HUES48 (cell line): ENCODE measurements at regions not wholly inside any gene's neighbourhood (a gene's known extent, or its start where the extent isn't known, plus 50 kb on each side); places are given as distances from the start of the nearest gene placed in this dataset.

Experiments used
- H3K27ac ChIP-seq: one replicate; pipeline ENCODE4 v1.7.0; 2013; ENCODE audit warnings: low read depth, low read length, inconsistent platforms
- H3K27me3 ChIP-seq: 2 replicates; pipeline ENCODE4 v1.6.1; 2013; ENCODE audit warnings: mild to moderate bottlenecking, low read length; ENCODE audit not compliant: control insufficient read depth, insufficient read depth
- H3K36me3 ChIP-seq: 2 replicates; pipeline ENCODE4 v1.6.1; 2013; ENCODE audit warnings: low read length; ENCODE audit not compliant: control insufficient read depth, insufficient read depth
- H3K4me1 ChIP-seq: 2 replicates; pipeline ENCODE4 v1.6.1; 2013; ENCODE audit warnings: mild to moderate bottlenecking, low read length; ENCODE audit not compliant: control insufficient read depth, insufficient read depth
- H3K4me3 ChIP-seq: 2 replicates; pipeline ENCODE4 v1.5.1; 2013; ENCODE audit warnings: mild to moderate bottlenecking, low read depth, low read length
- H3K9ac ChIP-seq: 2 replicates; pipeline ENCODE4 v1.6.1; 2013; ENCODE audit warnings: mild to moderate bottlenecking, low read depth, low read length, moderate library complexity
- H3K9me3 ChIP-seq: 2 replicates; pipeline ENCODE4 v1.6.1; 2013; ENCODE audit warnings: low read length; ENCODE audit not compliant: control insufficient read depth, insufficient read depth

DNA sequence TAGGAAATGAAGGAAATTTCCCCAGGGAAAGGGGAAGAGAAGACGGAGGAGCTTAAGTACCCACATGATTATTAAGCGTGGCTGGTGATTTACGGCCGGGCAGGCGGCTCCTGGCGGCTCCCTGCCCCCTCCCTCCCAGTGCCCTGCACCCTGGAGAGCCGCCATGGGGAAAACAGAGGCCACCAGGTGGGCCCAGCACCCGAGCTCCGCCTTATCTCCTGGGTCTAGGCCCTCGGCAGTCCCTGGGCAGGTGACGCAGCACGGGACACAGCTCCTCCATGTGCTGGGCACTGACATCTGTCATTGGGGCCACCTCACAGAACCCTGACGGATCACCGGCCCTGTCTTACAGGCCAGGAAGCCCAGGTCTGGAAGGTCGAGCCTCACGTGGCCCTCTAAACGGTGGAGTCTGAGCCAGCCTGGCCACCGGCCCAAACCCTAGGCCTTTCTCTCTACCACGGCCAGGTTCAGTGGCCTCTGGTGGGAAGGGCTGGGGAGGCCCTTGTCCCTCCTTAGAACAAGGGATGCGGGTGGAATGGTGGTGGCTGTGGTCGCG lies 60.2 kb upstream of the PPARA start:
- Histone ChIP-seq H3K4me1 (no peaks in the 10 kb centered on the region), H3K27ac (no peak overlapping the region)

DNA sequence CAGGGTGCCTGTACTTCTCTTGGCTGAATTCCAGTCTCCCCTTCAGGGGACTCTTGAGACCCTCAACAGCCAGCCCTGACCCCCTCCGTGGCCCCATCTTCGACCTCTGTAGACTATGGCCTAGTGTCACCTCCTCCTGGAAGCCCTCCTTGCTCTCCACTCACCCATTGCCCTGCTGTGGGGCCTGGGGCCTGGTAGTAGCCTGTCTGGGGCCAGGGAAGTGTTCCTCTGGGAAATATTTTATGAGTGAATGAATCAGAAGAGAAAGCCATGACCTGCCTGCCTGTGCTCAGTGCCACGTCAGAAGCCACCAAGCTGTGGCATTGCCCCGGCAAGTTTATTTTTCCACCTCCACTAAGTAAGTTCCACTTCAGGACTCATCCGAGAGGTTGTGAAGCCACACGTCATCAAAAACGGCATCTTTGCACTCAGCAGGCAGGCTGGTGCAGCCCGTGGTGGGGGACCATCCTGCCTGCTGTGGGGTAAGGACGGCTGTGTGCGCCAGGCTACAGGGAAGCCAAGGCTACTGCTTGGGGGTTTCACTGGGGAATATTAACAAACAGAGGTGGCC lies 59.6 kb upstream of the PPARA start:
- H3K9ac ChIP-seq = no peak overlapping the region
- H3K27me3 ChIP-seq = no peaks in the 10 kb centered on the region
- H3K36me3 ChIP-seq = no peaks in the 10 kb centered on the region
- no peaks in the 10 kb centered on the region for H3K9me3 ChIP-seq
- no peak overlapping the region for H3K27ac ChIP-seq
- H3K4me3 ChIP-seq = no peak overlapping the region
- no peaks in the 10 kb centered on the region for H3K4me1 ChIP-seq

More for the DNA sequence above, 60.2 kb upstream of the PPARA start:
- Histone ChIP-seq H3K4me3 (no peak overlapping the region), H3K9ac (no peak overlapping the region), H3K9me3 (no peaks in the 10 kb centered on the region), H3K36me3 (no peaks in the 10 kb centered on the region), H3K27me3 (no peaks in the 10 kb centered on the region)

DNA sequence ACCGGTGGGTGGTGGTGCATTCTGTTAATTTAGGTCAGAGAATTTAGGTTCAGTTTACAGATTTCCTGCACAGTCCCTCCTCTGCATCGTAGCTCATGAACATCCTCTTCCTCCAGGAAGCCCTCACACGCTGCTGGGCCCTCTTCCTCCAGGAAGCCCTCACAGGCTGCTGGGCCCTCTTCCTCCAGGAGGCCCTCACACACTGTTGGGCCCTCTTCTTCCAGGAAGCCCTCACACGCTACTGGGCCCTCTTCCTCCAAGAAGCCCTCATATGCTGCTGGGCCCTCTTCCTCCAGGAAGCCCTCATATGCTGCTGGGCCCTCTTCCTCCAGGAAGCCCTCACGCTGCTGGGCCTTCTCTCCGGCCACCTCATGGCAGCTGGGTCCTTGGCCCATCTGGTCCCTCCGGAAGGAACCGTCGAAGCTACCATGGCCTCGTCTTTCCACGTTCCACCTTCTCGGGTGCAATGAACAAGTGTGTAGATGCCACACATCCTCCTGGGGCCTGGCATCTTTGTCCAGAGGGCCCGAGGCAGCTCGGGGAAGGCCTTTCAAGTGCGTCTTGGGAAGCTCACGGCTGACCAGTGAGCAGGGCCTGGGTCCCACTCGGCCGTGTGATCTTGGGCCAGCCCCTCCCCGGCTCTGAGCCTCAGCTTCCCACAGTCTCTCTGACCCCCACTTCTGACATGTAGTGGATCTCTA lies 58.9 kb upstream of the PPARA start:
- Histone ChIP-seq H3K9ac (no peak overlapping the region), H3K4me1 (no peaks in the 10 kb centered on the region), H3K36me3 (no peaks in the 10 kb centered on the region), H3K27me3 (no peaks in the 10 kb centered on the region), H3K4me3 (no peak overlapping the region), H3K9me3 (no peaks in the 10 kb centered on the region), H3K27ac (no peak overlapping the region)

DNA sequence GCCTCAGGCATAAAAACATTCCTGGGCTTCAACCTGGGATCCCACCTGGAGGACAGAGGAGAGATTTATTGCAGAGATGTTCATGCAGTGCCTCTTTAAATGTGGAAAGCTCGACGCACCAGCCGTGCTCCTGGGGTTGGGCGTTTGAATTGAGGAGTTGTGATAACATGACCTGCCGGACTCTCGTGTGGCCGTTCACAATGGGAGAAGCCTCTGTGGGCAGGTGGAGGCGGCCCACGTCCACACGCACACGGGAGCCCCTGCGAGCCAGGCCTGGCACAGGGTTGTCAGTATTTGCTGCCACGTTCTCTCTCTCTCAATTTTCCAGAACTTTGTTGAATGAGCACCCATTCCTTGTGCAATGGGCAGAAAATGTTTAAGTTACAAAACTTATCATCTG lies 58.3 kb upstream of the PPARA start:
- Histone ChIP-seq H3K27ac (no peak overlapping the region), H3K9ac (no peak overlapping the region), H3K4me1 (no peaks in the 10 kb centered on the region), H3K9me3 (no peaks in the 10 kb centered on the region), H3K4me3 (no peak overlapping the region), H3K27me3 (no peaks in the 10 kb centered on the region), H3K36me3 (no peaks in the 10 kb centered on the region)

DNA sequence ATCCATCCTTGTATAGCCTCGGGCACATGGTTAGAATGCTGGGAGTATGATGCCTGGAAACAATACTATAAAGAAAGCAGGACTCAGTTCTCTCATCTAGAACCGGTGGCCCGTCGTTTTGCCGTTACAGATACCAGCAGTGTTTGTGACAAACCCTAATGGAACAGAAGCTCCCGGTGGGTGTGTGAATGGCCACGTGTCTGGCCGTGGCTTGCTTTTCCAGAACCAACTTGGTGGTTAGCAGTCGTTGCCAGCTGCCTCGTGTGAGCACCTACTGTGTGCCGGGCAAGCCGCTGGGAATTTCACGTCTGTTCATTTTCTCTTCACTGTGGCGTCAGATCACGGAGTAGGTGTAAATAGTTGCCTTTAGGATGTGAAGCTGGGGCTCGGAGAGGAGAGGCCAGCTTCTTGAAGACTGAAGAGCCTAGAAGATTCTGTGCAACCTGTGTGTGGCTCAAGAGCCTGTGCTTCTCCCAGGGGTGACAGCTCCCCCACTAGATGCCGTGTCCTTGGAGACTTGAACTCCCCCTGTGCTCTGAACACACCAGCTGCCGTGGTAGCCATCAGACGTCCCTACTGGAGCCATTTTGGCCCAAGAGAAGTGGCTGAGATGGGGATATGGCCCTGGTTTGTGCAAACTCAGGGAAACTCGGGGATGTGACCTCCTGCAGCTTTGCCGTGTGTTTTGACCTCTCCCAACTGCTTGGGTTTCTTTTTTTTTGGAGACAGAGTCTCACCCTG lies 57.5 kb upstream of the PPARA start:
- Histone ChIP-seq H3K4me1 (no peaks in the 10 kb centered on the region), H3K9ac (no peak overlapping the region), H3K36me3 (no peaks in the 10 kb centered on the region), H3K4me3 (no peak overlapping the region), H3K27me3 (no peaks in the 10 kb centered on the region), H3K9me3 (no peaks in the 10 kb centered on the region), H3K27ac (no peak overlapping the region)

DNA sequence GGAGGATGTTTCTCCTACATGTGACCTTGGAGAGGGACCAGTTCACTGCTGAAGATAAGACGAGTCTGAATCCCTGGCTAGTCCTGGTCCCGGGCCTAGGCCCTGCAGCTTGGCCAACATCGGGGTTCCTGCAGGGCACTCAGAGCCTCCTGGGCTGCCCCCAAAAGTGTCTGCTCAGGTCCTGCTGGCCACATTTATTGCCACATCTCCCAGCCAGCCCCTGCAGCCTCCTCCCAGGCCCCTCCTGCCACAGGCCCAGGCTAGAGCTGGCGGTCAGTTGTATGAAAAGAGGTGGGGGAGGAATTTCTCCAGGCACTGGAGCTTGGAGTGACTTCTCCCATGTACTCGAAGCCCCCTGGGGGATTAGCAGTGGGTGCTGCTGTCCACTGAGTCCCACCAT lies 56.5 kb upstream of the PPARA start:
- H3K9ac ChIP-seq = no peak overlapping the region
- H3K9me3 ChIP-seq = no peaks in the 10 kb centered on the region
- H3K36me3 ChIP-seq = no peaks in the 10 kb centered on the region
- H3K27ac ChIP-seq = no peak overlapping the region
- H3K27me3 ChIP-seq = no peaks in the 10 kb centered on the region
- no peaks in the 10 kb centered on the region for H3K4me1 ChIP-seq
- no peak overlapping the region for H3K4me3 ChIP-seq

DNA sequence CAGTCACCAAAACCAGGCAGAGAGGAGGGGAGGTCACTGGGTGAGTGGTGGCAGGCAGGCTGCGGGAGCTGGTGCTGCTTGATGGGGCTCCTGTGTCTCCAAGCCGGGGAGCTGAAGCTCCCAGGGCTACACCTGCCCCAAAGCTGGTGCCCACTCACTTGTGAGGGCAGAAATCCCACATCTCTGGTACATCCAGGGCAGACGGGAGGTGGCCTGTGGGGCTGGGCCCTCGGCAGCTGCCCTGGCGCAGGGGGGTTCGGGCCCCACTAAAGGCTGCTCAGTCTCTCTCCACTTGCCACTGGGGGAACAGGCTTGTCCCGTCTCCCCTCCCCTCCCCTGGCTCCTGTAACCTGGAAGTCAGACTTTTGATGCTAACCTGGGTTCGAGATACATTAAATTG lies 55.6 kb upstream of the PPARA start:
- Histone ChIP-seq H3K27me3 (no peaks in the 10 kb centered on the region), H3K4me3 (no peak overlapping the region), H3K4me1 (no peaks in the 10 kb centered on the region), H3K9me3 (no peaks in the 10 kb centered on the region), H3K36me3 (no peaks in the 10 kb centered on the region), H3K9ac (no peak overlapping the region), H3K27ac (no peak overlapping the region)

DNA sequence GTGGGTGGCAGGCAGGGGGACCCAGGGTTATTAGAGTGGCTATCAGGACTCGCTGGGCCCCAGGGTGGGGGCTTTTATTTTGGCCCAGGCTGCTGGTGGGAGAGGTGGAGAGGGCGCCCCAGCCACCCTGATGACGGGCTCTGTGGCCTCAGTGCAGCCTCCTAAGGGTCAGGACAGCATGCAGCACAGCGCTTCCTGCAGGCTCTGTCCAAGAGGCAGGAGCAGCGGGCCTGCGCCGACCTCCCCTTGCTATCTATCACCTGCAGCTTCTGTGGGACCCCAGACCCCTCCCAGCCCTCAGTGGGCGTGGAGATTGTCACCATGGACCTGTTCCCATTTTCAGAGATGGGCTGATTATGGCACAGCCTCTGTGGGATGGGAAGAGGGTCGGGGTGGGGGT lies 54.3 kb upstream of the PPARA start:
- Histone ChIP-seq H3K36me3 (no peaks in the 10 kb centered on the region), H3K9ac (no peak overlapping the region), H3K27me3 (no peaks in the 10 kb centered on the region), H3K4me3 (no peak overlapping the region), H3K4me1 (no peaks in the 10 kb centered on the region), H3K9me3 (no peaks in the 10 kb centered on the region), H3K27ac (no peak overlapping the region)

DNA sequence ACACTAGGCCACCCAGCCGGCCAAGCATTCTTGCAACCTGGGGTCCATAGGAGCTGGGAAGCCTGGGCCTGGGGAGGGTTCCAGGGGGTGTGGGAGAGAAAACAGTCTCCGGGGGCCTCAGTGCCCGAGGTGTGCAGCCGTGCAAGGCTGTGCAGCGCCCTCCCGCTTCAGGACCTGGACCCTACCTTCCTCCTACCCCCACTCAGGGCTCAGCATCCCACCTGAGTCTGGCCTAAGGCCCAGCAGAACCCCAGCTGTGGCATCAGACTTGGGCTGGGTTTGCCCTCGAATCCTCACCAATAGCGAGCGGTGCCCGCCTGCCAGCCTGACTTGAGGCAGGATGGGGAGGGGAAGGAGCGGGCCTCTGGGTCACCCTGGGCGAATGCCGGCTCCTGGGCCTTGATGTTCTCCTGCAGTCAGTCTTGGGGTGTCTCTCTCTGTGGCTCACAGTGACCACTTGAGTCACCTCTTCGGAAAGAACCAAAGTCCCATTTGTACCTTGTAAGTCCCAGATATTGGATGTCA lies 53.6 kb upstream of the PPARA start:
- Histone ChIP-seq H3K4me1 (no peaks in the 10 kb centered on the region), H3K36me3 (no peaks in the 10 kb centered on the region), H3K9ac (no peak overlapping the region), H3K27me3 (no peaks in the 10 kb centered on the region), H3K27ac (no peak overlapping the region), H3K4me3 (no peak overlapping the region), H3K9me3 (no peaks in the 10 kb centered on the region)

DNA sequence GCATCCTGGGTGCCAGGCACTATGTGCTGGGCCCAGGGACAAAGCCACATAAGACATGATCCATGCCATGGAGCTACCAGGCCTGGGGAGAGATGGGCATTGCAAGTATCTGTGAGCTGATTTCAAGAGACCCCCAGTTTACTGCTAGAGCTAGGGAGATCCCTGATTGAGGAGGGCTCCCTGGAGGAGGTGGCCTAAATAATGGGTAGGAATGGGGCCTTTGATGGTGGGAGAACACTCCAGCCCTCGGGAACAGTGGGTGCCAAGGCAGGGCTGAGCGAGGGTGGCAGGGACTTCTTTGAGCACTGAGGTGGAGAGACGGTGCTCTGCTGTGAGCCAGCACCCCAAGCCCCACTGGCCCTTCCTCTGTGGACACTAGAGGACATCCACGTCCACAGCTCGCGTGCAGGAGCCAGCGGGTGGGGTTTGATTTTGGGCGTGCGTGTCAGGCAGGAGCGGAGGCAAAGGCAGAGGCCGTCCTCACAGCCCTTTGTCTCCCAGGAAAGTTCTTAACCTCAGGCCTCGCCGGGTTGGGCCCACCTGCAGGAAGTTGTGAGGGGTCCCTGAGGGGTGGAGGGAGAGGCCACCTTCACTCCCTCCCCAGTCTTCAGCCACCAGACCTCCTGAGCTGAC lies 52.9 kb upstream of the PPARA start:
- H3K36me3 ChIP-seq = no peaks in the 10 kb centered on the region
- no peak overlapping the region for H3K27ac ChIP-seq
- no peak overlapping the region for H3K9ac ChIP-seq
- no peaks in the 10 kb centered on the region for H3K9me3 ChIP-seq
- no peaks in the 10 kb centered on the region for H3K4me1 ChIP-seq
- no peaks in the 10 kb centered on the region for H3K27me3 ChIP-seq
- no peak overlapping the region for H3K4me3 ChIP-seq
